ENCODE measurements at regions not wholly inside any gene's neighbourhood (a gene's known extent, or its start where the extent isn't known, plus 50 kb on each side); places are given as distances from the start of the nearest gene placed in this dataset.

GRCh38 chr14:58862416-58863160 is 224.8 kb downstream of the DACT1 start:
- Histone ChIP-seq H2BK20ac (ENCODE audit: low read depth, low read length, poor library complexity, severe bottlenecking) (no peak overlapping the region), H2BK12ac (ENCODE audit: insufficient read length, low read depth, low read length) (no peak overlapping the region), H3K56ac (ENCODE audit: insufficient read length, low read depth, low read length) (no peak overlapping the region), H3K9me3 (ENCODE audit: control insufficient read depth, low read depth, low read length) (no peaks in the 10 kb centered on the region), H3K4ac (ENCODE audit: low read depth, low read length) (no peak overlapping the region), H2AFZ (ENCODE audit: low read length) (no peak overlapping the region), H4K8ac (replicated peaks; ENCODE audit: insufficient read length, low read depth, low read length) (no peak overlapping the region), H3K18ac (ENCODE audit: insufficient read length, low read depth, low read length) (no peak overlapping the region), H2BK15ac (ENCODE audit: low read depth, low read length) (no peak overlapping the region), H2BK5ac (ENCODE audit: insufficient read length, low read length) (no peak overlapping the region), H3K27ac (ENCODE audit: insufficient read length, low read depth, low read length) (no peak overlapping the region), H3K23me2 (ENCODE audit: insufficient read length, low read depth, low read length, poor library complexity, severe bottlenecking) (no peaks in the 10 kb centered on the region), H3T11ph (ENCODE audit: low read length) (no peak overlapping the region), H3K27me3 (ENCODE audit: insufficient read depth, low read length) (no peaks in the 10 kb centered on the region), H4K20me1 (ENCODE audit: control insufficient read depth, insufficient read depth, insufficient read length) (no peaks in the 10 kb centered on the region), H3K9ac (ENCODE audit: extremely low read depth, insufficient read length, low read length) (no peak overlapping the region), H3K14ac (ENCODE audit: insufficient read depth, low read length) (no peak overlapping the region), H3K4me2 (ENCODE audit: insufficient read depth, insufficient read length, low read length) (no peak overlapping the region), H3K79me1 (ENCODE audit: insufficient read depth, low read depth, low read length, poor library complexity, severe bottlenecking) (no peaks in the 10 kb centered on the region), H3K79me2 (ENCODE audit: insufficient read depth, low read length) (no peaks in the 10 kb centered on the region), H3K4me1 (ENCODE audit: insufficient read depth, low read length) (no peaks in the 10 kb centered on the region), H2BK120ac (ENCODE audit: low read depth, low read length, poor library complexity, severe bottlenecking) (no peak overlapping the region), H4K5ac (ENCODE audit: insufficient read length, low read depth, low read length) (no peak overlapping the region), H2AK5ac (ENCODE audit: insufficient read length, low read length) (no peak overlapping the region), H3K23ac (ENCODE audit: insufficient read length, low read depth, low read length) (no peak overlapping the region), H4K91ac (ENCODE audit: insufficient read length, low read depth, low read length) (no peak overlapping the region)
- Mint-ChIP-seq H3K9me3 (peaks cover 0 to 5% of the 10 kb centered on the region in 2 experiments; a peak in 1 of 5 replicates), H3K27me3 (ENCODE audit: low read depth) (no peaks in the 10 kb centered on the region), H3K36me3 (ENCODE audit: insufficient read depth in 1 of 3, low read depth in 3 of 3) (no peaks in the 10 kb centered on the region), H3K4me3 (no peak overlapping the region), H3K27ac (no peak overlapping the region), H3K4me1 (peaks cover 0 to 3% of the 10 kb centered on the region in 2 experiments; a peak in 1 of 4 replicates)
- no peak for DNase-seq
- TF ChIP-seq CTCF (conservative IDR thresholded peaks at IDR 0.05), result no peak
- WGBS (ENCODE audit: extremely low coverage, insufficient read length, low lambda C conversion rate), result no CpG with 5 or more reads among the region's 2 CpGs
